ENCODE measurements at regions not wholly inside any gene's neighbourhood (a gene's known extent, or its start where the extent isn't known, plus 50 kb on each side); places are given as distances from the start of the nearest gene placed in this dataset.

DNA sequence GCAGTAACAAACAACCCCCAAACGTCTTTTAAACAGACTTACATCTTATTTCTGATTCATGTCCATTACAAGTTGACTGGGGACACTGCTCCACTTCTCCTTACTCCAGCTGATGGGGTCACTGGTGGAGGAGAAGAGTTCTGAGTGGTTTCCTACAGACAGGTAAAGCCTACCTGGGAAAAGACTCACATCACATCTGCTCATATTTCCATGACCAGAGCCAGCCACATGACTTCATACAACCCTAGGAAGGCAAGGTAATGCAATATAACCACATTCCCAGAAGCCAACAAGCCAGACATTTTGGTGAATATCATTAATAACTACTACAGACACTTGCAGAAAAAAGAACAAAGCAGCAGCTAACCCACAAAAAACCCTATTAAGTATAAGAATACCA lies 90.5 kb upstream of the IRX6 start:
- H3K4me2 ChIP-seq (ENCODE audit: low read length), result no peak overlapping the region
- H3K36me3 ChIP-seq (ENCODE audit: insufficient read depth, low read length), result no peaks in the 10 kb centered on the region
- ChIA-PET CTCF (ENCODE audit: unreplicated experiment) (no interaction called here), POLR2A (no interaction called here)
- H3K9me2 ChIP-seq (ENCODE audit: insufficient read depth, low read length), result no peaks in the 10 kb centered on the region
- H4K20me1 ChIP-seq (ENCODE audit: insufficient read depth, low read length), result no peaks in the 10 kb centered on the region
- intact Hi-C loops (cut with micrococcal nuclease; ENCODE audit: unreplicated experiment), result no loop called here
- no peak for DNase-seq (ENCODE audit: low spot score)
- TF ChIP-seq EZH2phosphoT487 (IDR thresholded peaks at IDR 0.05; ENCODE audit: borderline replicate concordance, low read depth, low read length) (no peak), CTCF (conservative IDR thresholded peaks at IDR 0.05; ENCODE audit: low read length) (no peak)
- no peak overlapping the region for H3K27ac ChIP-seq (ENCODE audit: low read depth, low read length, poor library complexity, severe bottlenecking)
- H3K79me2 ChIP-seq (ENCODE audit: insufficient read depth, low read depth, low read length), result no peaks in the 10 kb centered on the region
- H3K4me3 ChIP-seq (ENCODE audit: low read depth, low read length, poor library complexity, severe bottlenecking), result no peak overlapping the region
- no peaks in the 10 kb centered on the region for H3K4me1 ChIP-seq (ENCODE audit: insufficient read depth, low read length, poor library complexity, severe bottlenecking)
- H3K9me3 ChIP-seq (ENCODE audit: low read length), result no peaks in the 10 kb centered on the region
- H2AFZ ChIP-seq (ENCODE audit: low read length), result no peak overlapping the region
- no TSS peak for BruUV-seq (replicated peaks)

- Histone ChIP-seq H3K27ac (ENCODE audit: low read depth, low read length, poor library complexity, severe bottlenecking) (no peak overlapping the region), H3K9me2 (ENCODE audit: insufficient read depth, low read length) (no peaks in the 10 kb centered on the region), H3K4me1 (ENCODE audit: insufficient read depth, low read length, poor library complexity, severe bottlenecking) (no peaks in the 10 kb centered on the region), H3K36me3 (ENCODE audit: insufficient read depth, low read length) (no peaks in the 10 kb centered on the region), H4K20me1 (ENCODE audit: insufficient read depth, low read length) (no peaks in the 10 kb centered on the region), H3K79me2 (ENCODE audit: insufficient read depth, low read depth, low read length) (no peaks in the 10 kb centered on the region), H3K4me3 (ENCODE audit: low read depth, low read length, poor library complexity, severe bottlenecking) (no peak overlapping the region), H2AFZ (ENCODE audit: low read length) (no peak overlapping the region), H3K4me2 (ENCODE audit: low read length) (no peak overlapping the region), H3K9me3 (ENCODE audit: low read length) (no peaks in the 10 kb centered on the region)
- no peak for TF ChIP-seq CTCF (conservative IDR thresholded peaks at IDR 0.05; ENCODE audit: low read length)
- no peak for TF ChIP-seq EZH2phosphoT487 (IDR thresholded peaks at IDR 0.05; ENCODE audit: borderline replicate concordance, low read depth, low read length)
- intact Hi-C loops (cut with micrococcal nuclease; ENCODE audit: unreplicated experiment), result no loop called here
- ChIA-PET POLR2A (no interaction called here), CTCF (ENCODE audit: unreplicated experiment) (no interaction called here)
- no peak for DNase-seq (ENCODE audit: low spot score)
- BruUV-seq (replicated peaks), result no TSS peak
Measured at GRCh38 chr16:55236655-55237054, 87.3 kb upstream of the IRX6 start.

DNA sequence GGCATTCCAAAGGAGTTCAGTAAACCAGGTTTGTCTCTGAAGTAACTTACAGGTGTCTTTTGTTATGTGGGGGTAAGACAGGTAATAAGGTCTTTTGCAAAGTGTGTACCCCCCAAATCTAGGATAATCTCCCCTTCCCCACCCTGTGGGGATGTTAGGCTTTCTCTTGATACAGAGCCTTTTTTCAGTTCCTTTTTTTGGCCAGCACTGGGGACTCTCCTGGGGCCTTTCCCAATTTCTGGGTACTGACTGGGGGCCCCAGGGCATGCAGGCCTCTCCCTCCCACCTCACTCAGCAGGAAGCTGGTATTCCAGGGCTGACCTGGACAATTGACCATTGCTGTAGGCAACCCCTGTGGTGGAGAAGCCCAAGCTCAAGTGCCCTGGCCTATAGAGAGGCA lies 84.3 kb upstream of the IRX6 start:
- ChIA-PET POLR2A (no interaction called here), CTCF (ENCODE audit: unreplicated experiment) (interaction anchor here (0.5 kb wide), 1 partner anchor 960 kb away, joined by 3 read pairs; no protein-coding TSS in a partner anchor)
- intact Hi-C loops (cut with micrococcal nuclease; ENCODE audit: unreplicated experiment), result no loop called here
- no peaks in the 10 kb centered on the region for H4K20me1 ChIP-seq (ENCODE audit: insufficient read depth, low read length)
- no peak overlapping the region for H3K4me2 ChIP-seq (ENCODE audit: low read length)
- no peak overlapping the region for H2AFZ ChIP-seq (ENCODE audit: low read length)
- no peaks in the 10 kb centered on the region for H3K36me3 ChIP-seq (ENCODE audit: insufficient read depth, low read length)
- H3K9me3 ChIP-seq (ENCODE audit: low read length), result no peaks in the 10 kb centered on the region
- H3K4me3 ChIP-seq (ENCODE audit: low read depth, low read length, poor library complexity, severe bottlenecking), result no peak overlapping the region
- BruUV-seq (replicated peaks), result no TSS peak
- no peaks in the 10 kb centered on the region for H3K4me1 ChIP-seq (ENCODE audit: insufficient read depth, low read length, poor library complexity, severe bottlenecking)
- no peaks in the 10 kb centered on the region for H3K79me2 ChIP-seq (ENCODE audit: insufficient read depth, low read depth, low read length)
- no peak overlapping the region for H3K27ac ChIP-seq (ENCODE audit: low read depth, low read length, poor library complexity, severe bottlenecking)
- no peak for DNase-seq (ENCODE audit: low spot score)
- TF ChIP-seq CTCF (conservative IDR thresholded peaks at IDR 0.05; ENCODE audit: low read length) (no peak), EZH2phosphoT487 (IDR thresholded peaks at IDR 0.05; ENCODE audit: borderline replicate concordance, low read depth, low read length) (no peak)
- H3K9me2 ChIP-seq (ENCODE audit: insufficient read depth, low read length), result no peaks in the 10 kb centered on the region
